Fibroblast of villous mesenchyme (primary cell): ENCODE measurements at regions not wholly inside any gene's neighbourhood (a gene's known extent, or its start where the extent isn't known, plus 50 kb on each side); places are given as distances from the start of the nearest gene placed in this dataset.

ENCODE experiments used
- DNase-seq: peaks from one replicate; pipeline ENCODE4 v3.0.0-alpha.2; 2010; ENCODE audit warnings: low read depth
- H3K4me3 ChIP-seq: 2 replicates; pipeline ENCODE4 v1.5.1; 2011; ENCODE audit warnings: low read depth, mild to moderate bottlenecking, low read length
- CTCF ChIP-seq: IDR thresholded peaks from 2 replicates; pipeline ENCODE4 v1.5.1; 2012; ENCODE audit warnings: low read depth, mild to moderate bottlenecking, low read length; ENCODE audit not compliant: insufficient read depth

- no peak for TF ChIP-seq CTCF
- peak; percentile 10 for DNase-seq
- no peak overlapping the region for H3K4me3 ChIP-seq
Observed at GRCh38 chr4:110823251-110823650, 200.4 kb upstream of the PITX2 start.

GRCh38 chr4:110824344-110824743 is 201.5 kb upstream of the PITX2 start:
- DNase-seq, result no peak
- no peak overlapping the region for H3K4me3 ChIP-seq
- TF ChIP-seq CTCF, result no peak

GRCh38 chr4:110826656-110827055 is 203.8 kb upstream of the PITX2 start:
- no peak overlapping the region for H3K4me3 ChIP-seq
- DNase-seq, result no peak
- TF ChIP-seq CTCF, result no peak

- no peak for DNase-seq
- TF ChIP-seq CTCF, result no peak
- H3K4me3 ChIP-seq, result no peak overlapping the region
Observed at GRCh38 chr4:110830461-110830860, 207.6 kb upstream of the PITX2 start.

- H3K4me3 ChIP-seq, result no peak overlapping the region
- no peak for TF ChIP-seq CTCF
Observed at GRCh38 chr4:110837896-110838450, 215.1 kb upstream of the PITX2 start.

GRCh38 chr4:110840221-110840654 is 217.4 kb upstream of the PITX2 start:
- DNase-seq, result peak; percentile 71
- TF ChIP-seq CTCF, result no peak
- no peak overlapping the region for H3K4me3 ChIP-seq

More at GRCh38 chr4:110837896-110838450, 215.1 kb upstream of the PITX2 start:
- no peak for DNase-seq

- TF ChIP-seq CTCF, result no peak
- no peak for DNase-seq
- no peak overlapping the region for H3K4me3 ChIP-seq
Observed at GRCh38 chr4:110848787-110849186, 225.9 kb upstream of the PITX2 start.
